DND-41 (cell line): ENCODE measurements at regions not wholly inside any gene's neighbourhood (a gene's known extent, or its start where the extent isn't known, plus 50 kb on each side); places are given as distances from the start of the nearest gene placed in this dataset.

ENCODE experiments used
- EZH2 ChIP-seq: IDR thresholded peaks from 3 replicates; pipeline ENCODE4 v1.6.1; 2012; ENCODE audit warnings: borderline replicate concordance, low read depth, mild to moderate bottlenecking, moderate library complexity, low read length, inconsistent platforms; ENCODE audit not compliant: severe bottlenecking
- TF ChIP-seq, protein P1 (sequence below): IDR thresholded peaks from 2 replicates; pipeline ENCODE4 v1.5.1; 2012; ENCODE audit warnings: borderline replicate concordance, low read length, moderate library complexity, mild to moderate bottlenecking; ENCODE audit not compliant: poor library complexity, severe bottlenecking; ENCODE audit errors: extremely low read depth

DNA sequence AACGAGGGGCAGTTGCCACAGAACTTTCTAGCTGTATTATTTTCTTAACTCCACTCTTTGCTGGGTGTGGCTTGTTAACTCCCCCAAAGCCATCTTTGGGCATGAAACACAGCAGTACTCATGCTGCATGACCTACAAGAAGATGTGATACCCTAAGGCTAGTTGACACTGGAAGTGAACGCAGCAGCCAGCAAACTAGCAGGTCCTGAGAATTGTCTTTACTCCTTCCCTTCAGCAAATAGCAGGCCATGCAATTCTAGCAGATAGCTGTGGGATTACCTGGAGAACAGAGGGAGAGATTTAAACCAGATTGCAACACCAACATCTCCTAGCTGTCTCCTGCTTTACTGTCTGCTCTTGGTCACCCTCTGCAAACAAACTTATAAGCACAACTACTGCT is 688.0 kb upstream of the ZWINT start:
- TF ChIP-seq, protein P1, sequence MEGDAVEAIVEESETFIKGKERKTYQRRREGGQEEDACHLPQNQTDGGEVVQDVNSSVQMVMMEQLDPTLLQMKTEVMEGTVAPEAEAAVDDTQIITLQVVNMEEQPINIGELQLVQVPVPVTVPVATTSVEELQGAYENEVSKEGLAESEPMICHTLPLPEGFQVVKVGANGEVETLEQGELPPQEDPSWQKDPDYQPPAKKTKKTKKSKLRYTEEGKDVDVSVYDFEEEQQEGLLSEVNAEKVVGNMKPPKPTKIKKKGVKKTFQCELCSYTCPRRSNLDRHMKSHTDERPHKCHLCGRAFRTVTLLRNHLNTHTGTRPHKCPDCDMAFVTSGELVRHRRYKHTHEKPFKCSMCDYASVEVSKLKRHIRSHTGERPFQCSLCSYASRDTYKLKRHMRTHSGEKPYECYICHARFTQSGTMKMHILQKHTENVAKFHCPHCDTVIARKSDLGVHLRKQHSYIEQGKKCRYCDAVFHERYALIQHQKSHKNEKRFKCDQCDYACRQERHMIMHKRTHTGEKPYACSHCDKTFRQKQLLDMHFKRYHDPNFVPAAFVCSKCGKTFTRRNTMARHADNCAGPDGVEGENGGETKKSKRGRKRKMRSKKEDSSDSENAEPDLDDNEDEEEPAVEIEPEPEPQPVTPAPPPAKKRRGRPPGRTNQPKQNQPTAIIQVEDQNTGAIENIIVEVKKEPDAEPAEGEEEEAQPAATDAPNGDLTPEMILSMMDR: no peak
- TF ChIP-seq EZH2: no peak
